OCI-LY1 (cell line): ENCODE measurements at regions not wholly inside any gene's neighbourhood (a gene's known extent, or its start where the extent isn't known, plus 50 kb on each side); places are given as distances from the start of the nearest gene placed in this dataset.

Experiments used
- H2AFZ ChIP-seq: fragments of 200-600 bp; sonication (generic), shearing (Covaris generic); 2 replicates; pipeline ENCODE4 v1.6.0; 2014; ENCODE audit warnings: antibody characterized with exemption, mild to moderate bottlenecking, low read length
- H3F3A ChIP-seq: fragments of 200-600 bp; sonication (generic), shearing (Covaris generic); 2 replicates; pipeline ENCODE4 v1.6.0; 2014; ENCODE audit warnings: mild to moderate bottlenecking, antibody characterized with exemption, low read length, moderate library complexity; ENCODE audit not compliant: insufficient read depth
- H3K27ac ChIP-seq: fragments of 200-600 bp; sonication (generic); 2 replicates; pipeline ENCODE4 v1.5.1; 2014; ENCODE audit warnings: low read length, mixed run types, mild to moderate bottlenecking, low read depth; ENCODE audit not compliant: poor library complexity, severe bottlenecking
- H3K27me3 ChIP-seq: fragments of 200-600 bp; sonication (generic); 2 replicates; pipeline ENCODE4 v1.6.0; 2014; ENCODE audit warnings: antibody characterized with exemption, mild to moderate bottlenecking, low read length, moderate library complexity; ENCODE audit not compliant: insufficient read depth
- H3K36me3 ChIP-seq: fragments of 200-600 bp; sonication (generic); 2 replicates; pipeline ENCODE4 v1.6.1; 2014; ENCODE audit warnings: mild to moderate bottlenecking, antibody characterized with exemption, low read length, moderate library complexity, mixed read lengths; ENCODE audit not compliant: insufficient read depth
- H3K4me1 ChIP-seq: fragments of 200-600 bp; sonication (generic); 2 replicates; pipeline ENCODE4 v1.5.1; 2014; ENCODE audit warnings: mild to moderate bottlenecking, low read length, moderate library complexity; ENCODE audit not compliant: insufficient read depth, severe bottlenecking
- H3K4me2 ChIP-seq: fragments of 200-600 bp; sonication (generic), shearing (Covaris generic); 2 replicates; pipeline ENCODE4 v1.6.1; 2014; ENCODE audit warnings: low read length
- H3K4me3 ChIP-seq: fragments of 200-600 bp; sonication (generic); 2 replicates; pipeline ENCODE4 v1.5.1; 2014; ENCODE audit warnings: low read length, low read depth, mild to moderate bottlenecking, mixed read lengths; ENCODE audit not compliant: poor library complexity, severe bottlenecking
- H3K79me2 ChIP-seq: fragments of 200-600 bp; shearing (Covaris generic); 2 replicates; pipeline ENCODE4 v1.6.1; 2016; ENCODE audit warnings: mixed run types, low read length, mixed read lengths; ENCODE audit not compliant: insufficient read depth
- H3K9ac ChIP-seq: fragments of 200-600 bp; sonication (generic), shearing (Covaris generic); 2 replicates; pipeline ENCODE4 v1.6.1; 2014; ENCODE audit warnings: mild to moderate bottlenecking, low read length, mixed read lengths
- H3K9me2 ChIP-seq: fragments of 200-600 bp; sonication (generic), shearing (Covaris generic); 2 replicates; pipeline ENCODE4 v1.6.1; 2014; ENCODE audit warnings: low read depth, mild to moderate bottlenecking, low read length, mixed read lengths
- H3K9me3 ChIP-seq: fragments of 200-600 bp; shearing (Covaris generic); 2 replicates; pipeline ENCODE4 v1.6.1; 2014; ENCODE audit warnings: low read length, mixed read lengths
- H4K20me1 ChIP-seq: fragments of 200-600 bp; sonication (generic), shearing (Covaris generic); 2 replicates; pipeline ENCODE4 v1.6.0; 2016; ENCODE audit warnings: mild to moderate bottlenecking, low read length; ENCODE audit not compliant: insufficient read depth
- EZH2 ChIP-seq: fragments of 200-600 bp; sonication (generic), shearing (Covaris generic); IDR thresholded peaks from 2 replicates; pipeline ENCODE4 v1.8.0; 2017; ENCODE audit warnings: borderline replicate concordance, mixed run types, mild to moderate bottlenecking, antibody characterized with exemption, low read length, moderate library complexity, mixed read lengths
- TF ChIP-seq, protein P1 (sequence below): fragments of 200-600 bp; sonication (generic), shearing (Covaris generic); IDR thresholded peaks from 2 replicates; pipeline ENCODE4 v1.5.1; 2017; ENCODE audit warnings: mild to moderate bottlenecking, antibody characterized with exemption, low read length, moderate library complexity, mixed read lengths

DNA sequence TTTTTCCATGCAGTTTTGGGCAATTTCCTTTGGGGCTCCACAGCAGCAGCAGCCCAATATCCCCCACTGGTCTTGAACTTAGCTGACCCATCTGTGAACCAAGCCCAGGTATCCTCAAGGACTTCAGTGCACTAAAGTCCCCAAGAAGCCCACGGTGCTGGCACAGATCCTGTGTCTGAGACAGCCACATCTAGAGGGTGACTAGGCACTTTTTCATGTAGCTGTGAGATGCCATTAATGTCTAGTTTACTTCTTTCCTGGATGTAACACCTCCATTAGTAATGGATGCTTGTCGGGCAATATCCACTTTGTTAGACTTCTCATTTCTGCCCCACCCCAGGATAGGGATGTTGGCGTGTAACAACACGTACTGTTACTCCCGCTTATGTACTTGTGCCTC lies 117.9 kb downstream of the GPCPD1 start:
- Histone ChIP-seq H3K36me3 (no peaks in the 10 kb centered on the region), H3K79me2 (no peaks in the 10 kb centered on the region), H3K4me2 (no peak overlapping the region), H3K4me1 (no peaks in the 10 kb centered on the region), H3K9ac (no peak overlapping the region), H2AFZ (no peak overlapping the region), H3F3A (no peaks in the 10 kb centered on the region), H3K9me2 (no peaks in the 10 kb centered on the region), H3K4me3 (no peak overlapping the region), H3K9me3 (no peaks in the 10 kb centered on the region), H4K20me1 (no peaks in the 10 kb centered on the region), H3K27ac (no peak overlapping the region), H3K27me3 (no peaks in the 10 kb centered on the region; the same call in 1 of the 2 replicates)
- TF ChIP-seq EZH2 = no peak
- TF ChIP-seq, protein P1, sequence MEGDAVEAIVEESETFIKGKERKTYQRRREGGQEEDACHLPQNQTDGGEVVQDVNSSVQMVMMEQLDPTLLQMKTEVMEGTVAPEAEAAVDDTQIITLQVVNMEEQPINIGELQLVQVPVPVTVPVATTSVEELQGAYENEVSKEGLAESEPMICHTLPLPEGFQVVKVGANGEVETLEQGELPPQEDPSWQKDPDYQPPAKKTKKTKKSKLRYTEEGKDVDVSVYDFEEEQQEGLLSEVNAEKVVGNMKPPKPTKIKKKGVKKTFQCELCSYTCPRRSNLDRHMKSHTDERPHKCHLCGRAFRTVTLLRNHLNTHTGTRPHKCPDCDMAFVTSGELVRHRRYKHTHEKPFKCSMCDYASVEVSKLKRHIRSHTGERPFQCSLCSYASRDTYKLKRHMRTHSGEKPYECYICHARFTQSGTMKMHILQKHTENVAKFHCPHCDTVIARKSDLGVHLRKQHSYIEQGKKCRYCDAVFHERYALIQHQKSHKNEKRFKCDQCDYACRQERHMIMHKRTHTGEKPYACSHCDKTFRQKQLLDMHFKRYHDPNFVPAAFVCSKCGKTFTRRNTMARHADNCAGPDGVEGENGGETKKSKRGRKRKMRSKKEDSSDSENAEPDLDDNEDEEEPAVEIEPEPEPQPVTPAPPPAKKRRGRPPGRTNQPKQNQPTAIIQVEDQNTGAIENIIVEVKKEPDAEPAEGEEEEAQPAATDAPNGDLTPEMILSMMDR = no peak

GRCh38 chr20:5491455-5491854 lies 119.4 kb downstream of the GPCPD1 start:
- Histone ChIP-seq H3K9me3 (no peaks in the 10 kb centered on the region), H3K79me2 (no peaks in the 10 kb centered on the region), H4K20me1 (no peaks in the 10 kb centered on the region), H3K4me3 (no peak overlapping the region), H3F3A (no peaks in the 10 kb centered on the region), H3K9me2 (no peaks in the 10 kb centered on the region), H3K4me2 (no peak overlapping the region), H3K9ac (no peak overlapping the region), H3K4me1 (no peaks in the 10 kb centered on the region), H2AFZ (no peak overlapping the region), H3K27me3 (no peaks in the 10 kb centered on the region; the same call in 1 of the 2 replicates), H3K36me3 (no peaks in the 10 kb centered on the region), H3K27ac (no peak overlapping the region)
- TF ChIP-seq, protein P1 = no peak
- TF ChIP-seq EZH2 = no peak

DNA sequence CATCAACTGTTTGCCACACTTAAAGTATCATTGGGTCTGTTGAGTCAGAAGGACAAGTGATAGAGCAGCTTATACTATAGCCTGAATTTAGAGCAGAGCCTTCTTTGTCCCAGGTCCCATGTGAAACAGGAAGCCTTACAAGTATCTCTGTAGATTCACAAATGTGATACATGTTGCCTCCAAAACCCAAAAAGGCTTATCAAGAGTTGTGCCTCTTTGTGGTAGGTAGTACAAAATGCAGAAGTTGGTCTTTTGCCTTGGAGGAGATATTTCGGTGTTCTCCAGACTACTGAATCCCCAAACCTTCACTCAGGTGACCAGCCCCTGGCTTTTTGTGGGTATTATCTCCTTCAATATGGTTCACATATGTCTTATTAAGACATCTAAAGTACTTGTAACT lies 121.2 kb downstream of the GPCPD1 start:
- H3K27ac ChIP-seq = no peak overlapping the region
- H3K9me3 ChIP-seq = no peaks in the 10 kb centered on the region
- H3K79me2 ChIP-seq = no peaks in the 10 kb centered on the region
- no peaks in the 10 kb centered on the region for H3K36me3 ChIP-seq
- no peak overlapping the region for H3K4me2 ChIP-seq
- no peaks in the 10 kb centered on the region for H3F3A ChIP-seq
- H3K9me2 ChIP-seq = no peaks in the 10 kb centered on the region
- peaks cover 3% of the 10 kb centered on the region; the same call in 1 of the 2 replicates for H3K27me3 ChIP-seq
- TF ChIP-seq, protein P1 = no peak
- TF ChIP-seq EZH2 = no peak
- no peak overlapping the region for H3K4me3 ChIP-seq
- no peak overlapping the region for H2AFZ ChIP-seq
- H3K9ac ChIP-seq = no peak overlapping the region
- no peaks in the 10 kb centered on the region for H4K20me1 ChIP-seq
- no peaks in the 10 kb centered on the region for H3K4me1 ChIP-seq
